Fibroblast of lung (primary cell): ENCODE measurements at regions not wholly inside any gene's neighbourhood (a gene's known extent, or its start where the extent isn't known, plus 50 kb on each side); places are given as distances from the start of the nearest gene placed in this dataset.

ENCODE experiments used
- DNase-seq, 2 donors: peaks; one replicate each; pipeline versions ENCODE4 v3.0.0 to v3.0.0-alpha.2; 2010; ENCODE audit warnings: low read depth in 2 of 2
- H2AFZ ChIP-seq: 2 replicates; pipeline ENCODE4 v1.5.1; 2012; ENCODE audit warnings: low read length, control low read depth, inconsistent platforms
- H3K27ac ChIP-seq: 2 replicates; pipeline ENCODE4 v1.5.1; 2011; ENCODE audit warnings: low read length, control low read depth; ENCODE audit not compliant: insufficient read depth
- H3K27me3 ChIP-seq: 2 replicates; pipeline ENCODE4 v1.5.1; 2011; ENCODE audit warnings: mild to moderate bottlenecking, low read length; ENCODE audit not compliant: control insufficient read depth, insufficient read depth
- H3K36me3 ChIP-seq: 2 replicates; pipeline ENCODE4 v1.5.1; 2011; ENCODE audit warnings: low read length; ENCODE audit not compliant: control insufficient read depth, insufficient read depth
- H3K4me1 ChIP-seq: 2 replicates; pipeline ENCODE4 v1.5.1; 2011; ENCODE audit warnings: low read length; ENCODE audit not compliant: control insufficient read depth, insufficient read depth; ENCODE audit errors: extremely low read depth
- H3K4me2 ChIP-seq: 2 replicates; pipeline ENCODE4 v1.5.1; 2011; ENCODE audit warnings: low read length, control low read depth; ENCODE audit not compliant: insufficient read depth; ENCODE audit errors: extremely low read depth
- H3K4me3 ChIP-seq, 4 experiments: fragments of 200-600 bp in 1 of 4; sonication (generic) in 1 of 4; replicated peaks in 1 of 4; 2 replicates each; pipeline ENCODE4 v1.5.1; 2011 to 2016; ENCODE audit warnings: low read length in 4 of 4, low read depth in 3 of 4, mild to moderate bottlenecking in 3 of 4, control low read depth in 2 of 4, inconsistent platforms in 1 of 4, mixed read lengths in 1 of 4; ENCODE audit not compliant: insufficient read depth in 1 of 4; ENCODE audit errors: control extremely low read depth in 1 of 4
- H3K79me2 ChIP-seq: 2 replicates; pipeline ENCODE4 v1.5.1; 2012; ENCODE audit warnings: mild to moderate bottlenecking, low read length, inconsistent platforms; ENCODE audit not compliant: control insufficient read depth, insufficient read depth
- H3K9ac ChIP-seq: 2 replicates; pipeline ENCODE4 v1.5.1; 2011; ENCODE audit warnings: mild to moderate bottlenecking, low read length, control low read depth; ENCODE audit not compliant: insufficient read depth
- H3K9me3 ChIP-seq: 2 replicates; pipeline ENCODE4 v1.5.1; 2012; ENCODE audit warnings: low read depth, low read length; ENCODE audit not compliant: control insufficient read depth, insufficient read depth
- H4K20me1 ChIP-seq: 2 replicates; pipeline ENCODE4 v1.5.1; 2011; ENCODE audit warnings: low read length; ENCODE audit not compliant: control insufficient read depth, insufficient read depth; ENCODE audit errors: extremely low read depth
- CTCF ChIP-seq, 2 donors: IDR thresholded peaks in 1 of 2; conservative IDR thresholded peaks in 1 of 2; 1 replicate in 1 of 2; 2 replicates in 1 of 2; pipeline ENCODE4 v1.5.1; 2011 to 2012; ENCODE audit warnings: low read length in 2 of 2, control low read depth in 1 of 2, inconsistent platforms in 1 of 2, low read depth in 1 of 2, mild to moderate bottlenecking in 1 of 2
- EZH2 ChIP-seq: IDR thresholded peaks from 2 replicates; pipeline ENCODE4 v1.5.1; 2012; ENCODE audit warnings: low read length, control low read depth, mild to moderate bottlenecking; ENCODE audit errors: missing control alignments

DNA sequence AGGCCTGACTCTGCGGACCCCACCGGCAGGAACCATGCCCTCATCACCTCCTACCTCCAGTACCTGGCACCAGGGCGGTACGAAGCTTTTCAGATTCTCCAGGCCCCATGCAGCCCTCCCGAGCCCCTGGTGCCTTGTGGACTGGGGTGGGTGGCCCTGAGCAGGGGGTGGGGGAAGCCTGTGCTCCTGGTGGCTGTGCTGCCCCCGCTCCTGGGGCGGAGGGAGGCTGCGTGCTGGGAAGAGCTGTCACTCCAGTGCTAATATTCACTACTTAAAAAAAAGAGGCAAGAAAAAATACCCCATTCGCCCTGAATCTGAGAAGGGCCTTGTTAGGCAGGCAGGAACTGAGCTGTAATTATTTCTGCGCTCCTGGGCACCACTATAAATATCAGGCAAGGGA is 111.8 kb downstream of the ENGASE start:
- H4K20me1 ChIP-seq, result no peaks in the 10 kb centered on the region
- no peak overlapping the region for H2AFZ ChIP-seq
- no peak overlapping the region for H3K4me2 ChIP-seq
- H3K79me2 ChIP-seq, result no peaks in the 10 kb centered on the region
- no peak overlapping the region for H3K9ac ChIP-seq
- no peaks in the 10 kb centered on the region for H3K9me3 ChIP-seq
- H3K4me3 ChIP-seq, result no peak overlapping the region
- H3K36me3 ChIP-seq, result no peaks in the 10 kb centered on the region
- no peak for DNase-seq
- peaks cover 6% of the 10 kb centered on the region for H3K27me3 ChIP-seq
- TF ChIP-seq EZH2, result no peak
- no peak for TF ChIP-seq CTCF (conservative IDR thresholded peaks at IDR 0.05 in 1 of 2, IDR thresholded peaks at IDR 0.05 in 1 of 2; ENCODE audit: low read depth in 1 of 2, low read length in 2 of 2)
- H3K4me1 ChIP-seq, result no peaks in the 10 kb centered on the region
- H3K27ac ChIP-seq, result no peak overlapping the region

GRCh38 chr17:79185671-79186070 is 111.0 kb downstream of the ENGASE start:
- H3K27ac ChIP-seq, result no peak overlapping the region
- H3K4me2 ChIP-seq, result no peak overlapping the region
- no peak for DNase-seq
- H3K9ac ChIP-seq, result no peak overlapping the region
- TF ChIP-seq CTCF (conservative IDR thresholded peaks at IDR 0.05 in 1 of 2, IDR thresholded peaks at IDR 0.05 in 1 of 2; ENCODE audit: low read depth in 1 of 2, low read length in 2 of 2), result no peak
- no peak for TF ChIP-seq EZH2
- no peaks in the 10 kb centered on the region for H3K9me3 ChIP-seq
- H3K4me3 ChIP-seq, result no peak overlapping the region
- no peaks in the 10 kb centered on the region for H3K4me1 ChIP-seq
- H3K79me2 ChIP-seq, result no peaks in the 10 kb centered on the region
- H3K36me3 ChIP-seq, result no peaks in the 10 kb centered on the region
- no peak overlapping the region for H2AFZ ChIP-seq
- no peaks in the 10 kb centered on the region for H4K20me1 ChIP-seq
- H3K27me3 ChIP-seq, result peaks cover 6% of the 10 kb centered on the region

GRCh38 chr17:79184219-79184618 is 109.6 kb downstream of the ENGASE start:
- H3K4me2 ChIP-seq, result no peak overlapping the region

More at GRCh38 chr17:79184219-79184618, 109.6 kb downstream of the ENGASE start:
- TF ChIP-seq EZH2, result no peak
- TF ChIP-seq CTCF (conservative IDR thresholded peaks at IDR 0.05 in 1 of 2, IDR thresholded peaks at IDR 0.05 in 1 of 2; ENCODE audit: low read depth in 1 of 2, low read length in 2 of 2), result no peak
- H3K4me1 ChIP-seq, result no peaks in the 10 kb centered on the region
- no peak overlapping the region for H2AFZ ChIP-seq
- H3K36me3 ChIP-seq, result no peaks in the 10 kb centered on the region
- H3K9ac ChIP-seq, result no peak overlapping the region
- H3K9me3 ChIP-seq, result no peaks in the 10 kb centered on the region
- no peaks in the 10 kb centered on the region for H4K20me1 ChIP-seq
- no peak for DNase-seq
- H3K27ac ChIP-seq, result no peak overlapping the region
- no peak overlapping the region for H3K4me3 ChIP-seq
- H3K27me3 ChIP-seq, result peaks cover 6% of the 10 kb centered on the region
- no peaks in the 10 kb centered on the region for H3K79me2 ChIP-seq
